Lung microvascular endothelial cell (primary cell): ENCODE measurements at regions not wholly inside any gene's neighbourhood (a gene's known extent, or its start where the extent isn't known, plus 50 kb on each side); places are given as distances from the start of the nearest gene placed in this dataset.
A peak's percentile ranks its signal among the peaks of the same experiment; 100 is the strongest.
"Not testable (repeated sequence)": the region's sequence is repeated elsewhere in the genome, so short reads cannot be mapped to it uniquely, and the experiment has no call there.

Experiments
- DNase-seq, 2 donors: peaks; one replicate each; pipeline versions ENCODE4 v3.0.0 to v3.0.0-alpha.2; 2010; ENCODE audit warnings: low read depth in 2 of 2

DNA sequence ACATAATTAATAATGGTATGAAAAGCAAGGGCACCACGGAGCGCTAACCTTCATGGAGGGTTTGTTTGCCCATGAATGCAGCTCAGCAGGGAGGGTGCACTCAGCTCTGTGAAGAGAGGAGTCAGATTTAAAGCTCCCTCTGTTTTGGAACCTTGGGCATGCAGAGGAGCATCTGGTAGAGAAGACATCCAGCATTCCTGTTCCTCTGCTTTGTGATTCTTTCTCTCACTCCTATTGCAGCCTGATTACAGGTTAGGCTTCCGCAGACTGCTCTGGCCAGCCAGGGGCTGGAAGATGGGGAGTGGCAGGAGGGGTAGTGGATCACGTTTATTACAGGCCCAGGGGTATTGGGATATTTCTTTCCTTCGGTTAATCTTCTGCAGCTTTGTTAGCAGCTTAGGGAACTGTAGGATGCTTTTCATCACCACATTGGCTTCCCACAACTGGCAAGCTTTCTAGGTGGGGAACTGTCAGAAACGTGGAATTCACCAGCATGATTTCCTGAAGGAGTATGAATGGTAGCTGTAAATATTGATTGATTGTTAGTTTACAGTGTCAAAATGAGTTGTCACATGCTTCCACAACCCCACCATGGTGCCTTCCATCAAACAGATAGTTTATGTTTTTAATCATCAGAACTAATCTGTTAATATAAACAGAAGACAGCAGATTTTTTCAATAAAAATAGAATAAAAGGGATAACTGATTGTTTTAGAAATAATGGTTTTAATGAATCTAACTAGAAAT lies 201.1 kb downstream of the VAPA start:
- DNase-seq, result no peak

GRCh38 chr18:10116574-10116973 lies 202.8 kb downstream of the VAPA start:
- DNase-seq, result no peak

DNA sequence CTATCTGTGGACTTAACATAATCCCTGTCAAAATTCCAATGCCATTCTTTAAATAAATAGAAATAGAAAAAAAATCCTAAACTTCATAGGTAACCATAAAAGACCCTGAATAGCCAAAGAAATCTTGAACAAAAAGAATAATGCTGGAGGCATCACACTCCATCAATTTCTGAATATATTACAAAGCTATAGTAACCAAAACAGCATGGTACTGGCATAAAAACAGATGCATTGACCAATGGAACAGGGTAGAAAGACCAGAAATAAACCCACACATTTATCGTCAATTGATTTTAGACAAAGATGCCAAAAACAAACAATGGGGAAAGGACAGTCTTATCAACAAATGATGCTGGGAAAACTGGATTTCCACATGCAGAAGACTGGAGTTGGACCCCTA lies 205.7 kb downstream of the VAPA start:
- no peak for DNase-seq

GRCh38 chr18:10119991-10120390 lies 206.2 kb downstream of the VAPA start:
- DNase-seq, result no peak

- no peak for DNase-seq
Observed at GRCh38 chr18:10120622-10121021, 206.8 kb downstream of the VAPA start.

- no peak for DNase-seq
Observed at GRCh38 chr18:10121028-10121427, 207.2 kb downstream of the VAPA start.

DNA sequence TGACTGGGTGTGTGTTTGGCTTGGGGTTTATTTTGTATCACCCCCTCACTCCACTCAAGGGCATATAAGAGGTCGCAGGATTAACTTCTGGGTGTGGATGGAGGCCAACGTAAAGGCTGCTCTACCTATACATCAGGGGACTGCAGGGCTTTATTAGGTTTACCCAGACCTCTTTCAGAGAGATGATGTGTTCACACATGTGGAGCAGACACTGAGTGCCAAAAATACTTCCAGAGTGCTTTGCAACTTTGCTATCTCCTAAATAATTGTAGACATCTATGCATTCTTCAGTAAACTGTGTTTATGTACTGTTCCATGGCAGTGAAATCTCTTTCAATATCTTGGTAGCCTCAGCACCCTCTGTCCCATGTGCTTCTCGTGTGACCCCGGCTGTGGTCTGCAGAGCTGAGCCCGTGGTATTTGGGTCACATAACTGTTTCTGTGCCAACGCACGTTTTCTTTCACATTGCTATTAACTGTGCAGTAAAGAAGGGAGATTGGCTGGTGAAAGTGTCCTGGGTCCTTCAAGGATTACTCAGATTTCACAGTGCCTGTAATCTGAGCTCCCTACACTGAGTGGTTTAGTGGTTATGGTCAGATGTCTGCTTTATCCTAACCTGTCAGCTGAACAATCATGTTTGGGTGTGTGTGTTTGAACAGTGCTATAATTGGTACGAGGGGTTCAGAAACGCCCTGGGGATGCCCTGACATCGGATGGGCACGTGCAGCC lies 208.1 kb downstream of the VAPA start:
- no peak for DNase-seq

DNA sequence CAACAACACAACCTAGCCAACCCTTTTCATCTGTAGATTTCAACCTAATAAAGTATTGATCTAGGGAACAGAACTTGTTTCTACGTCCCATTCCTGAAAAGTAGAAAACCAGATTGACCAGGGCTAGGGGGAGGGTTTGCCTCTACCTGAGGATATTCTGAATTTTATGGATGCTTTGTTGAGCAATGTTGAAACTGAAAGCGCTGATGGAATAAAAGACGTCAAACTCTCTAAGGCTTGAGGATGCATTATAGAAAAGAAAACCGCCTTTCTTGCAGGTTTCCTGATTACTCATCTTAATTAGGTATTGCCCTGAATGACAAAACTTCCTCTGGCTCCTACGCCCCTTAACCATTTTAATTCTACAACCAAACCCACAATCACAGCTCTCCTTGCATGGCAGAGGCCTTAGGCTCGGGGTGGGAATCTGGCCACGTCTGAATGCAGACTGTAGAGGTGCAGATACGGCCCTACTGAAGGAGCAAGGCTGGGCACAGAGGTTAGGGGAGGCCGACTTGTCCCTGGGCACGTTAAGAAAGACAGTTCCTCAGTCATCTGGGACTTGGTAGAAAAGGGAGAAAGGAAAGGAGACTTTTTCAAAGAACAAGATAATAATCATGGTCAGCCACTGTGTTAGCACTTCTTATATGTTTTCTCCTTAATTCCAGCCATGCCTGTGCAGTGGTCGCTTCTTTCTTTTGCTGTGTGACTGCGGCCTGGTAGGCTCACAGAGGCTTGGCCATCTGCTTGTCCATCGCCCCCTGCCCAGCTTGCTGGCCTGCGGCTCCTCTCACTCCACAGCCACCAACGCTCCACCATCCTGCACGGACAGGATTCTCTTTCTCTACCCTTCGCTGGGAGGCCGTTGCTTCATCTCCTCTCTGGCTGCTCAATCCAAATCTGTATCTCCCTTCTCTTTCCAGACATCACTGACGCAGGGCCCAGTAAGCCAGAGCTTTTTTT lies 209.5 kb downstream of the VAPA start:
- peak in 1 of 2 donors; percentile 45 for DNase-seq

- no peak for DNase-seq
Observed at GRCh38 chr18:10124071-10124470, 210.3 kb downstream of the VAPA start.

DNA sequence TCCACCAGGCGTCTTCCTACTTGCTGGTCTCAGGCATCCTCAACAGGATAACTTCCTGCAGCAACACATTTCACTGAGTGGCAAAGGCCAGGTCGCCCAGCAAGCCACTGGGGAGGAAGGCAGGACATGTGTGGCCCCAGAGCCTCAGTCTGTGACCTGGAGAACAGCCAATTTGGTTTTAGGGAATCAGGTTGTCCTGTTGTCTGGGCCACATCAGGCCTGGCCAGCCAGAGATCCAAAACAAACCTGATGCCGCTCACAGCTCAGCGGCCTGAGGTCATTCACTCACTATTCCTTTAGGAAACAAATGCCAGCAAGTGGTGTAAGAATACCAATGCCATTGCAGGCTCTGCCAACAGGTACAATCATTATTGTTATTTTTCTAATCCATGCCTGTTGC lies 210.7 kb downstream of the VAPA start:
- DNase-seq, result no peak

GRCh38 chr18:10124967-10125366 lies 211.2 kb downstream of the VAPA start:
- no peak for DNase-seq

DNA sequence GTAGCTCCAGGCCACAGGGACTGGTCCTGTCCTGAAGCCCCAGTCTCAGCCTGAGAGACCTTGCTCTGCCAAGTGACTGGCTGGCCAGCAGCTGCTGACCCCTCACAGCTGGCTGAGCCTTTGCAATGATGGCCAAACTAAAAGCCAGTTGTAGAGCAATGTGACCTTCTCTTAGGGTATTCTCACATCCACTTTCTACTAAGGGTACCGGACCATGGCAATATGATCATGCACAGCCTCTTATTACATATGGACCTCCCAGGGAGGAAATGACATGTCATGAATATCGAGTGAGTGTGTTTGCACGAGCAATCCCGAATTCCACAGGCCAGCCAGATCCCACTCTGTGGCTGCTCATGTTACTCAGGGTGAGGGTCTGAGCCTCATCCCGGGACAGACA lies 213.9 kb downstream of the VAPA start:
- DNase-seq, result no peak

GRCh38 chr18:10128921-10129501 lies 215.2 kb downstream of the VAPA start:
- DNase-seq, result no peak

- DNase-seq, result peak in 1 of 2 donors; percentile 78
Observed at GRCh38 chr18:10130606-10131005, 216.8 kb downstream of the VAPA start.

DNA sequence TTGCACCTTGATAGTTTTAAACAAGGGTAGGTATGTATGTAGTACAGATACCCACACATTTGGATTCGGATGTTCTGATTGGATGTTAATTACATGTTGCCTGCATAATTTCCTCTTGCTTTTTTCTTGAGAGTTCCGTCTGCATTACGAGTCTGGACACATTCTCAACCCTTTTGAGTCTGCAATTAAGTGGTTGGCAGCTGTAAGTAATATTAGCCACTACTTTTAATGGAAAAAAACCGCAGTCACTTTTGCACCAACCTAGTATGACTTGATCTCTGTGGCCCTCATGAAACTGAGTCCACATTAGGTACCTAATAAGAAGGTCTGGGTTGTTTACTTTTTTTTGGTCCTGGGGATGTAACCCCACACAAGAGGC lies 217.3 kb downstream of the VAPA start:
- DNase-seq, result no peak

DNA sequence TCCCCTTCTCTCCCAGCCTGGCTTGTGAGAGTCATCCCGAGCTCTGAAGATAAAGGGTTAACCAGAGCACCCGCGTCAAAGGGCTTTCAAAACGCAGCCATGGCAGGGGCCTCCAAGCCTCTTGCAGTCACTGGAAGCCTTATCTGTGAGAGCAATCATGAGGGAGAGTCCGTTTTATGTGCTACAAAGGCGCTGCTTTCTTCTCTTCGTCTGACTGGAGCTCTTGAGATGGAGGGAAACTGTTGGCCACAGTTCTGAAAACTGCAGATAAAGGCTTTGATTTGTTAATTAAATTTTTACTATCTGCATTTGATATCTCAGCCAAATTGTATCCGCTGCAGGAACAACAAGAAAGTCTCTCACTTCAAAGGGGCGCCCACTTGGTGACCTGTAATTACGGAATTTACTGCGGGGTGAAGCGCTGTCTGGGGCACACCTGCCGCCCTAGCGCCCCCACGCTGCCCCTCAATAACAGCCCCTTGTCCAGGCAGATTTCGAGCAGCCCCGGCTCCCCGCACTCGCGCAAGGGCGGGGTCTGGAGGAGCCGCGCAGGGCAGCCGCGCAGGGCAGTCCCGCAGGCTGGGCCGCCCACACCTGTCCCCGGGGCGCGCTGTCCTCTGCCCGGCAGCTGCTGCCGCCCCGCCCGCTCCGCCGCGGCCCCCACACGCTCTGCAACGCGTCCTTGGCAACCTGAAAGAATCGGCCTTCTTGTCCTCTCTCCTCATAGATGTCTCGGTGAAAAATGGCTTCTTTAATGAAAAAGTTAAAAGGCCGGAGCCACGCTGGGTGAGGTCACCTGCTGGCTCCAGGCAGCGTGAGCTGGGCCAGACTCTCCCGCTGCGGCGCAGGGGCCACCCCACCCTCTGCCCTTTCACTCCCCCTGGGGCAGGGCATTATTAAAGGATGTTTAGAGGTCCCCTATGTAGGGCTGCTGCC lies 217.9 kb downstream of the VAPA start:
- DNase-seq, result no peak

DNA sequence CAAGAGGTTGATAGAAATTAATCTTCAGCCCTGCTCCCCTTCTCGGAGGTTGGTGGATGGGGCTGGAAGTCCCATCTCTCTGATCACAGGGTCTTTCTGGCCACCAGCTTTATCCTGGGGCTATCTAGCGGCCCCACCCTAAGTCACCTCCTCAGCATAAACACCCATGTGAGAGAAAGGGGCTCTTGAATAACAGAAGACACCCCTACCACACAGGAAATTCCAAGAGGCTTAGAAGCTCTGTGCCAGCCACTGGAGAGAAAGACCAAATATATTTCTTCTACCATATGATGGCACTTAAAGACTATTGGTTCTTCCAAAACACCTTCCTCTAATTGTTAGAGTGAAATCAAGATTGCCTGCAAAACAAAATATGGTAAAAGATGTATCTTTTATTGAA lies 219.7 kb downstream of the VAPA start:
- no peak for DNase-seq

- DNase-seq, result no peak
Observed at GRCh38 chr18:10134204-10134603, 220.4 kb downstream of the VAPA start.

- DNase-seq, result not testable (repeated sequence)
Observed at GRCh38 chr18:10134749-10135148, 220.9 kb downstream of the VAPA start.

- DNase-seq, result no peak
Observed at GRCh38 chr18:10135302-10135926, 221.6 kb downstream of the VAPA start.
